HG02981 (cell line): ENCODE measurements at regions not wholly inside any gene's neighbourhood (a gene's known extent, or its start where the extent isn't known, plus 50 kb on each side); places are given as distances from the start of the nearest gene placed in this dataset.

ENCODE experiments used
- ATAC-seq: cut with Tn5 transposase; IDR thresholded peaks from one replicate; pipeline ENCODE4 v1.9.1; 2021; ENCODE audit warnings: mild to moderate bottlenecking, moderate library complexity; ENCODE audit not compliant: unreplicated experiment

DNA sequence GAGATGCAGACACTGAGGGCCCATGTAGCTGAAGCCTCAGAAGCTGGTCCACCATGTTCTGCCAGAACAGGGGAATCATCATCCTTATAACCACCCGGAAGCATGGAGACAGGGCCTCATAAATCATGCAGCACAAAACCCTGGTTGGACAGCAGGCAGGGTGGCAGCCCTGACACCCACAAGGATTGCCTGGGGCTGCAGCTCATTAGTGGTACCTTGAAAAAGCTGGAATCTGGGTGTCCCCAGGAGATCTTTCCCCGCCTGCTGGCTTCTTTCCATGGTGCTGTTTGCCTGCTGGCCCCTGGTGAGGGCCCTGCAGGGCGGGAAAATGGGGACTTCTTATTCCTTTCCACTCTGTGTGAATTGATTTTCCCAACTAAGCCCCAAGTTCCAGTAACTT is 50.6 kb upstream of the GGTLC1 start:
- ATAC-seq: no peak
